ENCODE measurements at regions not wholly inside any gene's neighbourhood (a gene's known extent, or its start where the extent isn't known, plus 50 kb on each side); places are given as distances from the start of the nearest gene placed in this dataset.

- no peak for TF ChIP-seq CTCF (conservative IDR thresholded peaks at IDR 0.05; ENCODE audit: low read length)
- TF ChIP-seq EZH2phosphoT487 (IDR thresholded peaks at IDR 0.05; ENCODE audit: borderline replicate concordance, low read depth, low read length): no peak
Observed at GRCh38 chr5:12851761-12852160, 947.5 kb upstream of the CTNND2 start.
